CD4-positive, alpha-beta memory T cell (primary cell): ENCODE measurements at regions not wholly inside any gene's neighbourhood (a gene's known extent, or its start where the extent isn't known, plus 50 kb on each side); places are given as distances from the start of the nearest gene placed in this dataset.

Experiments
- CTCF ChIA-PET: fragments of 350-600 bp; sonication (Branson Sonifier 250); formaldehyde crosslinking; loops from one replicate; lab custom pipeline; 2021; ENCODE audit warnings: inconsistent platforms; ENCODE audit not compliant: partially characterized antibody; lab: Charles Lee
- POLR2A ChIA-PET: fragments of 350-600 bp; sonication (Branson Sonifier 250); formaldehyde crosslinking; loops from one replicate; lab custom pipeline; 2021; ENCODE audit not compliant: partially characterized antibody; lab: Charles Lee
- DNase-seq, 5 donors: peaks; one replicate each; pipeline versions ENCODE4 v3.0.0 to v3.0.0-alpha.2; 2020 to 2022; ENCODE audit warnings: mixed read lengths in 1 of 5
- H3K27ac ChIP-seq: one replicate; pipeline ENCODE4 v1.7.0; 2013; ENCODE audit warnings: low read depth, low read length
- H3K27me3 ChIP-seq: 2 replicates; pipeline ENCODE4 v1.7.0; 2013; ENCODE audit warnings: mild to moderate bottlenecking, low read length, moderate library complexity; ENCODE audit not compliant: insufficient read depth
- H3K36me3 ChIP-seq: 2 replicates; pipeline ENCODE4 v1.7.0; 2013; ENCODE audit warnings: mild to moderate bottlenecking, low read length, moderate library complexity; ENCODE audit not compliant: insufficient read depth
- H3K4me1 ChIP-seq: 2 replicates; pipeline ENCODE4 v1.7.0; 2013; ENCODE audit warnings: mild to moderate bottlenecking, low read length, moderate library complexity; ENCODE audit not compliant: insufficient read depth
- H3K4me3 ChIP-seq, 2 donors: one replicate each; pipeline ENCODE4 v1.7.0; 2013; ENCODE audit warnings: low read length in 2 of 2, mild to moderate bottlenecking in 1 of 2
- H3K9me3 ChIP-seq, 2 donors: one replicate each; pipeline ENCODE4 v1.7.0; 2013; ENCODE audit warnings: low read length in 2 of 2, control low read depth in 1 of 2; ENCODE audit not compliant: control insufficient read depth in 1 of 2
- H3K27ac Mint-ChIP-seq, 7 donors: one replicate each; pipeline ENCODE4 v1.8.0; 2020 to 2021; ENCODE audit warnings: mixed read lengths in 7 of 7, mild to moderate bottlenecking in 6 of 7, inconsistent platforms in 3 of 7, moderate library complexity in 3 of 7
- H3K27me3 Mint-ChIP-seq, 2 donors: one replicate each; pipeline ENCODE4 v1.8.0; 2020 to 2021; ENCODE audit warnings: mixed read lengths in 2 of 2
- H3K36me3 Mint-ChIP-seq, 2 donors: one replicate each; pipeline ENCODE4 v1.8.0; 2020 to 2021; ENCODE audit warnings: mixed read lengths in 2 of 2, inconsistent platforms in 1 of 2, mild to moderate bottlenecking in 1 of 2
- H3K4me1 Mint-ChIP-seq, 4 donors: one replicate each; pipeline ENCODE4 v1.8.0; 2020 to 2021; ENCODE audit warnings: mixed read lengths in 4 of 4, mild to moderate bottlenecking in 1 of 4
- H3K4me3 Mint-ChIP-seq, 8 donors: one replicate each; pipeline ENCODE4 v1.8.0; 2020 to 2021; ENCODE audit warnings: mixed read lengths in 8 of 8, mild to moderate bottlenecking in 7 of 8, moderate library complexity in 6 of 8, inconsistent platforms in 3 of 8
- H3K9me3 Mint-ChIP-seq, 8 donors: one replicate each; pipeline ENCODE4 v1.8.0; 2020 to 2021; ENCODE audit warnings: mixed read lengths in 8 of 8, mild to moderate bottlenecking in 5 of 8, inconsistent platforms in 3 of 8, moderate library complexity in 1 of 8
- intact Hi-C: fragments of 100-400 bp; cut with micrococcal nuclease; formaldehyde crosslinking; loops from one replicate; pipeline ENCODE4 v1.15.1; 2023

GRCh38 chr5:18090177-18090576 lies 455.9 kb downstream of the TAF11L14 start:
- DNase-seq = no peak
- Mint-ChIP-seq H3K9me3 (peaks cover 0 to 18% (median 8%) of the 10 kb centered on the region in 8 donors), H3K4me3 (no peak overlapping the region), H3K36me3 (no peaks in the 10 kb centered on the region), H3K4me1 (no peaks in the 10 kb centered on the region), H3K27ac (no peak overlapping the region), H3K27me3 (no peaks in the 10 kb centered on the region)
- H3K27me3 ChIP-seq = no peaks in the 10 kb centered on the region
- H3K9me3 ChIP-seq = no peaks in the 10 kb centered on the region
- POLR2A ChIA-PET = no interaction called here
- no peaks in the 10 kb centered on the region for H3K4me1 ChIP-seq
- intact Hi-C loops = no loop called here
- no peak overlapping the region for H3K27ac ChIP-seq
- CTCF ChIA-PET = no interaction called here
- no peaks in the 10 kb centered on the region for H3K36me3 ChIP-seq
- no peak overlapping the region for H3K4me3 ChIP-seq

- H3K4me3 Mint-ChIP-seq = no peak overlapping the region
Observed at GRCh38 chr5:18091142-18091541, 456.9 kb downstream of the TAF11L14 start.

DNA sequence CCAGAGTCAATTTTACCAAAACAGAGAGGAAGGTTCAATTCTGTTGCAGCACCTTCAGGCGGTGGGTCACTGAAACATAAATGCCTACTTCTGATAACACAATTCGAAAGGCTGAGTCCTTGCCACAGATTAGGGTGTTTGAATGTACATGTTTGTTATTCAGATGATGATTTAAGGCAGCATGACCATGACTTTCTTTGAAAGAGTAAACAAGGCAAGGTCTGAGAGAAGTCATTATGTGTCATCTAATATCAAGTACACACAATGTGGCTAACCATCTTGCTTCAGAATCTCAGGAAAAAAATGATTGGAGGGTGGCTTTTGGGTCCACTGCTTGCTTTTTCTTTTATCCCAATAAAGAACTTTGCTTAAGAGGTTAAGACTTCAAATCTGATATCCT lies 457.5 kb downstream of the TAF11L14 start:
- no peaks in the 10 kb centered on the region for H3K4me1 Mint-ChIP-seq
- H3K9me3 Mint-ChIP-seq = peaks cover 0 to 21% (median 6%) of the 10 kb centered on the region in 8 donors
- Histone ChIP-seq H3K9me3 (no peaks in the 10 kb centered on the region), H3K36me3 (no peaks in the 10 kb centered on the region), H3K4me1 (no peaks in the 10 kb centered on the region), H3K27ac (no peak overlapping the region), H3K4me3 (no peak overlapping the region), H3K27me3 (no peaks in the 10 kb centered on the region)
- H3K27me3 Mint-ChIP-seq = no peaks in the 10 kb centered on the region
- DNase-seq = no peak
- H3K27ac Mint-ChIP-seq = no peak overlapping the region
- no peak overlapping the region for H3K4me3 Mint-ChIP-seq
- ChIA-PET POLR2A (no interaction called here), CTCF (no interaction called here)
- intact Hi-C loops = no loop called here
- H3K36me3 Mint-ChIP-seq = no peaks in the 10 kb centered on the region

More at GRCh38 chr5:18091142-18091541, 456.9 kb downstream of the TAF11L14 start:
- Mint-ChIP-seq H3K9me3 (peaks cover 0 to 18% (median 5%) of the 10 kb centered on the region in 8 donors), H3K36me3 (no peaks in the 10 kb centered on the region), H3K27ac (no peak overlapping the region), H3K27me3 (no peaks in the 10 kb centered on the region), H3K4me1 (no peaks in the 10 kb centered on the region)
- Histone ChIP-seq H3K9me3 (no peaks in the 10 kb centered on the region), H3K4me3 (no peak overlapping the region), H3K4me1 (no peaks in the 10 kb centered on the region), H3K36me3 (no peaks in the 10 kb centered on the region), H3K27me3 (no peaks in the 10 kb centered on the region), H3K27ac (no peak overlapping the region)
- no peak for DNase-seq
- CTCF ChIA-PET = no interaction called here
- POLR2A ChIA-PET = no interaction called here
- intact Hi-C loops = no loop called here

GRCh38 chr5:18095061-18095460 lies 460.8 kb downstream of the TAF11L14 start:
- intact Hi-C loops = no loop called here
- Histone ChIP-seq H3K4me3 (no peak overlapping the region), H3K27me3 (no peaks in the 10 kb centered on the region), H3K9me3 (no peaks in the 10 kb centered on the region), H3K27ac (no peak overlapping the region), H3K36me3 (no peaks in the 10 kb centered on the region), H3K4me1 (no peaks in the 10 kb centered on the region)
- no peaks in the 10 kb centered on the region for H3K4me1 Mint-ChIP-seq
- H3K9me3 Mint-ChIP-seq = peaks cover 0 to 15% (median 4%) of the 10 kb centered on the region in 8 donors
- H3K4me3 Mint-ChIP-seq = no peak overlapping the region
- H3K36me3 Mint-ChIP-seq = no peaks in the 10 kb centered on the region
- DNase-seq = no peak
- POLR2A ChIA-PET = no interaction called here
- H3K27me3 Mint-ChIP-seq = no peaks in the 10 kb centered on the region
- CTCF ChIA-PET = no interaction called here
- H3K27ac Mint-ChIP-seq = no peak overlapping the region

GRCh38 chr5:18097817-18098216 lies 463.6 kb downstream of the TAF11L14 start:
- Mint-ChIP-seq H3K27ac (no peak overlapping the region), H3K36me3 (no peaks in the 10 kb centered on the region), H3K4me1 (no peaks in the 10 kb centered on the region), H3K27me3 (no peaks in the 10 kb centered on the region), H3K4me3 (no peak overlapping the region), H3K9me3 (peaks cover 0 to 12% (median 4%) of the 10 kb centered on the region in 8 donors)
- Histone ChIP-seq H3K9me3 (no peaks in the 10 kb centered on the region), H3K4me1 (no peaks in the 10 kb centered on the region), H3K4me3 (no peak overlapping the region), H3K27ac (no peak overlapping the region), H3K36me3 (no peaks in the 10 kb centered on the region), H3K27me3 (no peaks in the 10 kb centered on the region)
- DNase-seq = no peak
- ChIA-PET POLR2A (no interaction called here), CTCF (no interaction called here)
- intact Hi-C loops = no loop called here

DNA sequence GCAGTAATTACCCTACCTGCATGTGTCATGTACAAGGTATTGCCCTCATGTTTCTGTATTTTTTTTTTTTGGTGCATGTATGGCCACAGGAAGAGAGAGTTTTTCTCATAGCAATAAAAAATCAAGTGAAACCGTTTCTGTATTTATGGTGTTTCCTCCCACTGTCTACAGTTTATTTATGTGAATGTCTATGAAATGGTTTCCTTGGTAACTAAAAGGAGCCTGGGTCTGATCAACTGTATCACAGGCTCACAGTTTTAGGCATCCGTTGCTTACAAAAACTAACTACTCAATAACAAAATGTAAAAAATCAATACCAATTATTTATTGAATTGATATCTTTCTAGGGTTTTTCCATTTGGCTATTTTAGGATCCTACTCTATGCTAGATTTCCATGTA lies 464.4 kb downstream of the TAF11L14 start:
- Mint-ChIP-seq H3K27ac (no peak overlapping the region), H3K36me3 (no peaks in the 10 kb centered on the region), H3K4me3 (no peak overlapping the region), H3K4me1 (no peaks in the 10 kb centered on the region), H3K9me3 (peaks cover 0 to 11% (median 4%) of the 10 kb centered on the region in 8 donors), H3K27me3 (no peaks in the 10 kb centered on the region)
- H3K27me3 ChIP-seq = no peaks in the 10 kb centered on the region
- no peak overlapping the region for H3K4me3 ChIP-seq
- POLR2A ChIA-PET = no interaction called here
- no peaks in the 10 kb centered on the region for H3K4me1 ChIP-seq
- no peak overlapping the region for H3K27ac ChIP-seq
- CTCF ChIA-PET = no interaction called here
- no peak for DNase-seq
- H3K9me3 ChIP-seq = no peaks in the 10 kb centered on the region
- H3K36me3 ChIP-seq = no peaks in the 10 kb centered on the region
- intact Hi-C loops = no loop called here

DNA sequence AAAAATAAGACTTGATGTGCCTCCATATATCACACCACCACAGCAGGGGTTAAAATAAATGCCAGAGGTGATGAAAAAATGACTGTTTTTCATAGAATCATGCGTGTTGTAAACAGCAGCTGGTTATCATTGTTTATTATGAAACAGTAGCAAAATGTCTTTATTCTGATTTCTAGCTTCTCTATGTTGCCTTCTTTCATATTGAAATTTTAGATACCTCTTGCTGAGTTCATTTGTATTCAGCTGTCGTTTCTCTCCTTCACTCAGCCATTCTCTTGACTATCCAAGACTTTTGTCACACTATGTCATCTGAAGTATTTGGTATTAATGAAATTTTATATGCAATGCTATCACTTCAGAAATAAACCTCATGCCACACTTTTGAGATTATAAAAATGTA lies 465.0 kb downstream of the TAF11L14 start:
- no peaks in the 10 kb centered on the region for H3K9me3 ChIP-seq
- no peaks in the 10 kb centered on the region for H3K27me3 Mint-ChIP-seq
- no peaks in the 10 kb centered on the region for H3K36me3 ChIP-seq
- H3K27ac Mint-ChIP-seq = no peak overlapping the region
- POLR2A ChIA-PET = no interaction called here
- H3K4me3 ChIP-seq = no peak overlapping the region
- H3K4me1 Mint-ChIP-seq = no peaks in the 10 kb centered on the region
- intact Hi-C loops = no loop called here
- H3K9me3 Mint-ChIP-seq = peaks cover 0 to 8% (median 2%) of the 10 kb centered on the region in 8 donors
- DNase-seq = no peak
- no peak overlapping the region for H3K4me3 Mint-ChIP-seq
- CTCF ChIA-PET = no interaction called here
- H3K4me1 ChIP-seq = no peaks in the 10 kb centered on the region
- H3K36me3 Mint-ChIP-seq = no peaks in the 10 kb centered on the region
- no peaks in the 10 kb centered on the region for H3K27me3 ChIP-seq
- no peak overlapping the region for H3K27ac ChIP-seq

DNA sequence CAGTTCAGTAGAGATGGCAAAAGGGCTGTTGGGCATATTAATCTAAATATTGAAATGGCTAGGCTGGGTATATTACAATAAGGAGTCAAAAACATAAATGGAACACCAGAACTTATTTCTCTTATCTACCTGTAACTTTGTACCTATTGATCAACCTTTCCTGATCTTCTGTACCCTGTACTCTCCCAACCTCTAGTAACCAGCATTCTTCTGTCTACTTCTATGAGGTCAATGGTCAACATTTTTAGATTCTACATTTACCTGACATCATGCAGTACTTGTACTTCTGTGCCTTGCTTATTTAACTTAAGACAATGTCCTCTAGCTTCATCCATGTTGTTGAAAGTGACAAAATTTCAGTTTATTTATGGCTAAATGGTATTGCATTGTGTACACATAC lies 467.3 kb downstream of the TAF11L14 start:
- no peaks in the 10 kb centered on the region for H3K27me3 Mint-ChIP-seq
- no peaks in the 10 kb centered on the region for H3K27me3 ChIP-seq
- no peak overlapping the region for H3K4me3 ChIP-seq
- H3K27ac Mint-ChIP-seq = no peak overlapping the region
- peaks cover 0 to 6% (median 1%) of the 10 kb centered on the region in 8 donors for H3K9me3 Mint-ChIP-seq
- H3K4me1 ChIP-seq = no peaks in the 10 kb centered on the region
- H3K9me3 ChIP-seq = no peaks in the 10 kb centered on the region
- H3K27ac ChIP-seq = no peak overlapping the region
- intact Hi-C loops = no loop called here
- no peaks in the 10 kb centered on the region for H3K36me3 Mint-ChIP-seq
- no peak for DNase-seq
- CTCF ChIA-PET = no interaction called here
- H3K4me3 Mint-ChIP-seq = no peak overlapping the region
- POLR2A ChIA-PET = no interaction called here
- H3K36me3 ChIP-seq = no peaks in the 10 kb centered on the region
- no peaks in the 10 kb centered on the region for H3K4me1 Mint-ChIP-seq
